D721Med (cell line): ENCODE measurements at regions not wholly inside any gene's neighbourhood (a gene's known extent, or its start where the extent isn't known, plus 50 kb on each side); places are given as distances from the start of the nearest gene placed in this dataset.

Experiments used
- DNase-seq: peaks from one replicate; pipeline ENCODE4 v3.0.0; 2011; ENCODE audit warnings: low spot score; ENCODE audit not compliant: insufficient read length
- FAIRE-seq: peaks from 2 replicates; lab custom pipeline; 2011; peaks lifted over from hg19 to GRCh38; lab: Jason Lieb, UNC
- CTCF ChIP-seq: IDR thresholded peaks from 2 replicates; pipeline ENCODE4 v1.5.1; 2012; ENCODE audit warnings: mild to moderate bottlenecking, control low read depth; ENCODE audit not compliant: insufficient read depth; ENCODE audit errors: missing control alignments

GRCh38 chr2:122960759-122961641, 1064.1 kb upstream of the CNTNAP5 start:
- TF ChIP-seq CTCF, result no peak
- DNase-seq (no peak), FAIRE-seq (peak; percentile 44)

GRCh38 chr2:122966461-122966860, 1058.6 kb upstream of the CNTNAP5 start:
- FAIRE-seq (no peak), DNase-seq (no peak)
- TF ChIP-seq CTCF, result no peak

GRCh38 chr2:122977580-122977979, 1047.5 kb upstream of the CNTNAP5 start:
- FAIRE-seq, result no peak

GRCh38 chr2:122980671-122981070, 1044.4 kb upstream of the CNTNAP5 start:
- TF ChIP-seq CTCF, result no peak
- DNase-seq (no peak), FAIRE-seq (no peak)

More at GRCh38 chr2:122977580-122977979, 1047.5 kb upstream of the CNTNAP5 start:
- no peak for TF ChIP-seq CTCF
- no peak for DNase-seq

- DNase-seq (no peak), FAIRE-seq (no peak)
- no peak for TF ChIP-seq CTCF
Observed at GRCh38 chr2:122982936-122983335, 1042.2 kb upstream of the CNTNAP5 start.

GRCh38 chr2:122988395-122989221, 1036.5 kb upstream of the CNTNAP5 start:
- FAIRE-seq (no peak), DNase-seq (no peak)
- TF ChIP-seq CTCF, result no peak
